Erythroblast (primary cell): ENCODE measurements at regions not wholly inside any gene's neighbourhood (a gene's known extent, or its start where the extent isn't known, plus 50 kb on each side); places are given as distances from the start of the nearest gene placed in this dataset.
"Not testable (repeated sequence)": the region's sequence is repeated elsewhere in the genome, so short reads cannot be mapped to it uniquely, and the experiment has no call there.

Source experiments
- GATA1 ChIP-seq: IDR thresholded peaks from 2 replicates; pipeline ENCODE4 v1.6.1; 2011; ENCODE audit warnings: low read depth, mild to moderate bottlenecking, control low read depth, low read length, moderate library complexity
- POLR2A ChIP-seq: IDR thresholded peaks from 2 replicates; pipeline ENCODE4 v1.6.1; 2011; ENCODE audit warnings: mild to moderate bottlenecking, low read length

DNA sequence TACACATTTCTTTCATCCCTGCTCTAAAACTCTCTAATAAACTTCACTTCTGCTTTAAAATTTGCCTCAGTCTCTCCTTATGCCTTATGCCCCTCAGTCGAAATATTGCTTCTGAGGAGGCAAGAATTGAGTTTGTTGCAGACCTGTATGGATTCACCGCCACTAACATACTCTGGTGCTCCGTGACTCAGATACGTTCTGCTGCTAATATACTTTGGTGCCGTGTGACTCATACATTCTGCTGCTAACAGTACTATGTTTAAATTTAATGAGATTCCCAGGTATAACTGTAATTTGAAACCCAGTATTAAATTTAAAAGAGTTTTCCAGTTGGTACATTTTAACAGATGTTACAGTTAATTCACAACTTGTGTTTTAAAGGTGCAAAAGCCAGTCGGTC is 82.0 kb upstream of the TGIF2LX start:
- TF ChIP-seq POLR2A, GATA1: not testable (repeated sequence)
